Stimulated activated CD4-positive, alpha-beta T cell treated with anti-CD3 and anti-CD28 coated beads, TNF-alpha, amount 100 ng/mL, for 4 hours (primary cell): ENCODE measurements at regions not wholly inside any gene's neighbourhood (a gene's known extent, or its start where the extent isn't known, plus 50 kb on each side); places are given as distances from the start of the nearest gene placed in this dataset.
"Not testable (repeated sequence)": the region's sequence is repeated elsewhere in the genome, so short reads cannot be mapped to it uniquely, and the experiment has no call there.

Experiments used
- DNase-seq, 3 experiments: peaks; one replicate each; pipeline ENCODE4 v3.0.0-alpha.2; 2020; ENCODE audit warnings: low read depth in 3 of 3

- no peak for DNase-seq
These were observed 147.8 kb upstream of the SLC24A2 start for GRCh38 chr9:19936598-19936997.

- no peak for DNase-seq
These were observed 146.6 kb upstream of the SLC24A2 start for GRCh38 chr9:19935422-19935821.

- no peak for DNase-seq
These were observed 145.5 kb upstream of the SLC24A2 start for GRCh38 chr9:19934301-19934871.

GRCh38 chr9:19931098-19931890, 142.5 kb upstream of the SLC24A2 start:
- no peak for DNase-seq

GRCh38 chr9:19927560-19927959, 138.7 kb upstream of the SLC24A2 start:
- no peak for DNase-seq

- no peak for DNase-seq
These were observed 137.9 kb upstream of the SLC24A2 start for GRCh38 chr9:19926774-19927173.

- peak; percentile 35 to 70 (median 64) for DNase-seq
These were observed 137.1 kb upstream of the SLC24A2 start for GRCh38 chr9:19925674-19926503.

- no peak for DNase-seq
These were observed 135.2 kb upstream of the SLC24A2 start for GRCh38 chr9:19924080-19924479.

GRCh38 chr9:19922476-19923118, 133.8 kb upstream of the SLC24A2 start:
- DNase-seq: no peak

GRCh38 chr9:19920401-19920800, 131.6 kb upstream of the SLC24A2 start:
- no peak for DNase-seq

- DNase-seq: no peak
These were observed 129.8 kb upstream of the SLC24A2 start for GRCh38 chr9:19918630-19919029.

GRCh38 chr9:19914044-19914443, 125.2 kb upstream of the SLC24A2 start:
- DNase-seq: no peak

GRCh38 chr9:19913151-19913550, 124.3 kb upstream of the SLC24A2 start:
- DNase-seq: no peak

GRCh38 chr9:19903076-19903475, 114.2 kb upstream of the SLC24A2 start:
- DNase-seq: no peak

- no peak for DNase-seq
These were observed 112.7 kb upstream of the SLC24A2 start for GRCh38 chr9:19901586-19901985.

GRCh38 chr9:19896161-19896560, 107.3 kb upstream of the SLC24A2 start:
- DNase-seq: no peak

- not testable (repeated sequence) for DNase-seq
These were observed 106.7 kb upstream of the SLC24A2 start for GRCh38 chr9:19895578-19895977.

- DNase-seq: no peak
These were observed 106.2 kb upstream of the SLC24A2 start for GRCh38 chr9:19895006-19895405.

GRCh38 chr9:19885608-19886007, 96.8 kb upstream of the SLC24A2 start:
- no peak for DNase-seq

- no peak for DNase-seq
These were observed 90.2 kb upstream of the SLC24A2 start for GRCh38 chr9:19879062-19879461.

- DNase-seq: no peak
These were observed 87.9 kb upstream of the SLC24A2 start for GRCh38 chr9:19876569-19877316.
